ENCODE measurements at regions not wholly inside any gene's neighbourhood (a gene's known extent, or its start where the extent isn't known, plus 50 kb on each side); places are given as distances from the start of the nearest gene placed in this dataset.

DNA sequence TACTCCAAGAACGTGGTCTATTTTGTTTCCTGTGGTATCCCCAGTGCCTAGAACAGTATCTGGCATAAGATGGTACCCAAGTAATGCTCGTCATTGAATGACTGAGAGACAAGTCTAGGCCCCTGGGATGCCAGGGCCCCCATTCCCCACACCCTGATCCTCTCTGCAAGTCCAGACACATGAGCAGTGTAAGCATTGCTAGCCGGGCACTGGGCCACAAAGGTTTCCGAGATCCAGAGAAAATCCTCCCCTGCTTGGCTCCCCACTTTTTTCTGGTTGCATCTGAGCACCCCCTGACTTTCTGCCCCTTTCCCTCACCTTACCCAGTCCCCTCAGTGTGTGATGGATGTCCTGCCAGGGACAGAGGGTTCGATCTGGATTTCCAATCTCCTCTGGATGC is 160.1 kb upstream of the NECTIN1 start:
- TF ChIP-seq POLR2A (IDR thresholded peaks at IDR 0.05; ENCODE audit: low read depth, low read length) (no peak), POLR2AphosphoS5 (IDR thresholded peaks at IDR 0.05; ENCODE audit: insufficient read depth, low read depth, low read length) (no peak), GATA2 (IDR thresholded peaks at IDR 0.05; ENCODE audit: insufficient read depth, insufficient read length, low read depth, low read length) (no peak), EZH2 (IDR thresholded peaks at IDR 0.05; ENCODE audit: borderline replicate concordance, low read depth, low read length, severe bottlenecking) (no peak), JUN (IDR thresholded peaks at IDR 0.05; ENCODE audit: borderline replicate concordance, insufficient read depth, insufficient read length, low read depth) (no peak), FOS (IDR thresholded peaks at IDR 0.05; ENCODE audit: borderline replicate concordance, insufficient read depth, low read length) (no peak), MYC (IDR thresholded peaks at IDR 0.05; ENCODE audit: low read depth, low read length) (no peak)
- TF ChIP-seq, protein P1, sequence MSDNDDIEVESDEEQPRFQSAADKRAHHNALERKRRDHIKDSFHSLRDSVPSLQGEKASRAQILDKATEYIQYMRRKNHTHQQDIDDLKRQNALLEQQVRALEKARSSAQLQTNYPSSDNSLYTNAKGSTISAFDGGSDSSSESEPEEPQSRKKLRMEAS (IDR thresholded peaks at IDR 0.05; ENCODE audit: insufficient read depth, insufficient read length): no peak
- TF ChIP-seq, protein P2, sequence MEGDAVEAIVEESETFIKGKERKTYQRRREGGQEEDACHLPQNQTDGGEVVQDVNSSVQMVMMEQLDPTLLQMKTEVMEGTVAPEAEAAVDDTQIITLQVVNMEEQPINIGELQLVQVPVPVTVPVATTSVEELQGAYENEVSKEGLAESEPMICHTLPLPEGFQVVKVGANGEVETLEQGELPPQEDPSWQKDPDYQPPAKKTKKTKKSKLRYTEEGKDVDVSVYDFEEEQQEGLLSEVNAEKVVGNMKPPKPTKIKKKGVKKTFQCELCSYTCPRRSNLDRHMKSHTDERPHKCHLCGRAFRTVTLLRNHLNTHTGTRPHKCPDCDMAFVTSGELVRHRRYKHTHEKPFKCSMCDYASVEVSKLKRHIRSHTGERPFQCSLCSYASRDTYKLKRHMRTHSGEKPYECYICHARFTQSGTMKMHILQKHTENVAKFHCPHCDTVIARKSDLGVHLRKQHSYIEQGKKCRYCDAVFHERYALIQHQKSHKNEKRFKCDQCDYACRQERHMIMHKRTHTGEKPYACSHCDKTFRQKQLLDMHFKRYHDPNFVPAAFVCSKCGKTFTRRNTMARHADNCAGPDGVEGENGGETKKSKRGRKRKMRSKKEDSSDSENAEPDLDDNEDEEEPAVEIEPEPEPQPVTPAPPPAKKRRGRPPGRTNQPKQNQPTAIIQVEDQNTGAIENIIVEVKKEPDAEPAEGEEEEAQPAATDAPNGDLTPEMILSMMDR (IDR thresholded peaks at IDR 0.05; ENCODE audit: extremely low read depth in 1 of 2, insufficient read depth in 1 of 2, low read depth in 1 of 2, low read length in 2 of 2): no peak
- H3K9me3 ChIP-seq (replicated peaks; ENCODE audit: control insufficient read depth, insufficient read depth, low read length): no peaks in the 10 kb centered on the region
- H3K9me1 ChIP-seq (replicated peaks; ENCODE audit: control insufficient read depth, extremely low read depth, insufficient read depth, low read length): no peaks in the 10 kb centered on the region
- H3K4me2 ChIP-seq (ENCODE audit: insufficient read depth, low read length): no peak overlapping the region
- ChIA-PET POLR2A (no interaction called here), CTCF (no interaction called here)
- no peaks in the 10 kb centered on the region for H3K36me3 ChIP-seq (ENCODE audit: control insufficient read depth in 2 of 2, extremely low read depth in 1 of 2, insufficient read depth in 2 of 2, low read length in 2 of 2)
- no TSS peak for BruUV-seq (replicated peaks)
- dilution Hi-C loops (cut with MboI; ENCODE audit: extremely low pct_ligation_motif_present, low sequenced_read_pairs) (no loop called here), intact Hi-C loops (cut with micrococcal nuclease) (no loop called here)
- H3K4me3 ChIP-seq (replicated peaks in 1 of 3; ENCODE audit: insufficient read depth in 1 of 3, low read depth in 1 of 3, low read length in 3 of 3): no peak overlapping the region
- no peaks in the 10 kb centered on the region for H3K79me2 ChIP-seq (ENCODE audit: control insufficient read depth, insufficient read depth, low read length)
- FAIRE-seq (no peak), DNase-seq (ENCODE audit: low read depth, low spot score) (no peak)
- H3K4me1 ChIP-seq (ENCODE audit: control insufficient read depth, extremely low read depth, insufficient read depth, low read length): no peaks in the 10 kb centered on the region
- H2AFZ ChIP-seq (ENCODE audit: low read depth, low read length): no peak overlapping the region
- H3K27me3 ChIP-seq (ENCODE audit: control insufficient read depth in 2 of 2, insufficient read depth in 2 of 2, low read length in 2 of 2): no peaks in the 10 kb centered on the region
- H3K9ac ChIP-seq (replicated peaks; ENCODE audit: extremely low read depth, insufficient read depth, low read length): no peak overlapping the region
- H3K27ac ChIP-seq (ENCODE audit: insufficient read depth, low read depth, low read length): no peak overlapping the region
- no peaks in the 10 kb centered on the region for H4K20me1 ChIP-seq (replicated peaks; ENCODE audit: control insufficient read depth, extremely low read depth, insufficient read depth, low read length)

Data from endothelial cell of umbilical vein (primary cell).